CD4-positive, alpha-beta memory T cell (primary cell): ENCODE measurements at regions not wholly inside any gene's neighbourhood (a gene's known extent, or its start where the extent isn't known, plus 50 kb on each side); places are given as distances from the start of the nearest gene placed in this dataset.

ENCODE experiments used
- CTCF ChIA-PET: fragments of 350-600 bp; sonication (Branson Sonifier 250); formaldehyde crosslinking; loops from one replicate; lab custom pipeline; 2021; ENCODE audit warnings: inconsistent platforms; ENCODE audit not compliant: partially characterized antibody; lab: Charles Lee
- POLR2A ChIA-PET: fragments of 350-600 bp; sonication (Branson Sonifier 250); formaldehyde crosslinking; loops from one replicate; lab custom pipeline; 2021; ENCODE audit not compliant: partially characterized antibody; lab: Charles Lee
- DNase-seq, 5 donors: peaks; one replicate each; pipeline versions ENCODE4 v3.0.0 to v3.0.0-alpha.2; 2020 to 2022; ENCODE audit warnings: mixed read lengths in 1 of 5
- H3K27ac ChIP-seq: one replicate; pipeline ENCODE4 v1.7.0; 2013; ENCODE audit warnings: low read depth, low read length
- H3K27me3 ChIP-seq: 2 replicates; pipeline ENCODE4 v1.7.0; 2013; ENCODE audit warnings: mild to moderate bottlenecking, low read length, moderate library complexity; ENCODE audit not compliant: insufficient read depth
- H3K36me3 ChIP-seq: 2 replicates; pipeline ENCODE4 v1.7.0; 2013; ENCODE audit warnings: mild to moderate bottlenecking, low read length, moderate library complexity; ENCODE audit not compliant: insufficient read depth
- H3K4me1 ChIP-seq: 2 replicates; pipeline ENCODE4 v1.7.0; 2013; ENCODE audit warnings: mild to moderate bottlenecking, low read length, moderate library complexity; ENCODE audit not compliant: insufficient read depth
- H3K4me3 ChIP-seq, 2 donors: one replicate each; pipeline ENCODE4 v1.7.0; 2013; ENCODE audit warnings: low read length in 2 of 2, mild to moderate bottlenecking in 1 of 2
- H3K9me3 ChIP-seq, 2 donors: one replicate each; pipeline ENCODE4 v1.7.0; 2013; ENCODE audit warnings: low read length in 2 of 2, control low read depth in 1 of 2; ENCODE audit not compliant: control insufficient read depth in 1 of 2
- H3K27ac Mint-ChIP-seq, 7 donors: one replicate each; pipeline ENCODE4 v1.8.0; 2020 to 2021; ENCODE audit warnings: mixed read lengths in 7 of 7, mild to moderate bottlenecking in 6 of 7, inconsistent platforms in 3 of 7, moderate library complexity in 3 of 7
- H3K27me3 Mint-ChIP-seq, 2 donors: one replicate each; pipeline ENCODE4 v1.8.0; 2020 to 2021; ENCODE audit warnings: mixed read lengths in 2 of 2
- H3K36me3 Mint-ChIP-seq, 2 donors: one replicate each; pipeline ENCODE4 v1.8.0; 2020 to 2021; ENCODE audit warnings: mixed read lengths in 2 of 2, inconsistent platforms in 1 of 2, mild to moderate bottlenecking in 1 of 2
- H3K4me1 Mint-ChIP-seq, 4 donors: one replicate each; pipeline ENCODE4 v1.8.0; 2020 to 2021; ENCODE audit warnings: mixed read lengths in 4 of 4, mild to moderate bottlenecking in 1 of 4
- H3K4me3 Mint-ChIP-seq, 8 donors: one replicate each; pipeline ENCODE4 v1.8.0; 2020 to 2021; ENCODE audit warnings: mixed read lengths in 8 of 8, mild to moderate bottlenecking in 7 of 8, moderate library complexity in 6 of 8, inconsistent platforms in 3 of 8
- H3K9me3 Mint-ChIP-seq, 8 donors: one replicate each; pipeline ENCODE4 v1.8.0; 2020 to 2021; ENCODE audit warnings: mixed read lengths in 8 of 8, mild to moderate bottlenecking in 5 of 8, inconsistent platforms in 3 of 8, moderate library complexity in 1 of 8
- intact Hi-C: fragments of 100-400 bp; cut with micrococcal nuclease; formaldehyde crosslinking; loops from one replicate; pipeline ENCODE4 v1.15.1; 2023

- POLR2A ChIA-PET: no interaction called here
- Histone ChIP-seq H3K4me3 (no peak overlapping the region), H3K4me1 (no peaks in the 10 kb centered on the region), H3K27me3 (no peaks in the 10 kb centered on the region), H3K9me3 (no peaks in the 10 kb centered on the region), H3K36me3 (no peaks in the 10 kb centered on the region), H3K27ac (no peak overlapping the region)
- DNase-seq: no peak
- no peak overlapping the region for H3K4me3 Mint-ChIP-seq
- H3K4me1 Mint-ChIP-seq: peaks cover 0 to 5% (median 2%) of the 10 kb centered on the region in 4 donors
- no peaks in the 10 kb centered on the region for H3K27me3 Mint-ChIP-seq
- intact Hi-C loops: no loop called here
- no peak overlapping the region for H3K27ac Mint-ChIP-seq
- H3K36me3 Mint-ChIP-seq: peaks cover 0 to 2% of the 10 kb centered on the region in 2 donors
- H3K9me3 Mint-ChIP-seq: peaks cover 0 to 17% (median 7%) of the 10 kb centered on the region in 8 donors
- CTCF ChIA-PET: no interaction called here
These were observed 159.1 kb downstream of the YIPF5 start for GRCh38 chr5:144011388-144011787.

GRCh38 chr5:144013816-144014215 lies 156.6 kb downstream of the YIPF5 start:
- CTCF ChIA-PET: interaction anchor here (1.2 kb wide), 1 partner anchor 8 kb away, joined by 4 read pairs; no protein-coding TSS in a partner anchor
- Mint-ChIP-seq H3K4me1 (peaks cover 0 to 5% (median 2%) of the 10 kb centered on the region in 4 donors), H3K4me3 (no peak overlapping the region), H3K27me3 (no peaks in the 10 kb centered on the region), H3K9me3 (peaks cover 0 to 17% (median 7%) of the 10 kb centered on the region in 8 donors), H3K27ac (no peak overlapping the region), H3K36me3 (peaks cover 0 to 2% of the 10 kb centered on the region in 2 donors)
- Histone ChIP-seq H3K36me3 (no peaks in the 10 kb centered on the region), H3K27me3 (no peaks in the 10 kb centered on the region), H3K4me1 (no peaks in the 10 kb centered on the region), H3K9me3 (no peaks in the 10 kb centered on the region), H3K4me3 (no peak overlapping the region), H3K27ac (no peak overlapping the region)
- POLR2A ChIA-PET: no interaction called here
- no peak for DNase-seq
- intact Hi-C loops: no loop called here

GRCh38 chr5:144015961-144016360 lies 154.5 kb downstream of the YIPF5 start:
- Mint-ChIP-seq H3K4me3 (no peak overlapping the region), H3K9me3 (peaks cover 3 to 24% (median 8%) of the 10 kb centered on the region in 8 donors), H3K27me3 (peaks cover 0 to 2% of the 10 kb centered on the region in 2 donors), H3K4me1 (peaks cover 0 to 5% (median 2%) of the 10 kb centered on the region in 4 donors), H3K36me3 (peaks cover 4 to 5% of the 10 kb centered on the region in 2 donors), H3K27ac (no peak overlapping the region)
- H3K27ac ChIP-seq: no peak overlapping the region
- H3K4me3 ChIP-seq: no peak overlapping the region
- no peaks in the 10 kb centered on the region for H3K9me3 ChIP-seq
- CTCF ChIA-PET: no interaction called here
- no peaks in the 10 kb centered on the region for H3K4me1 ChIP-seq
- POLR2A ChIA-PET: no interaction called here
- no peak for DNase-seq
- intact Hi-C loops: no loop called here
- H3K36me3 ChIP-seq: no peaks in the 10 kb centered on the region
- no peaks in the 10 kb centered on the region for H3K27me3 ChIP-seq

- no peak for DNase-seq
- Mint-ChIP-seq H3K4me1 (peaks cover 0 to 5% (median 2%) of the 10 kb centered on the region in 4 donors), H3K36me3 (peaks cover 4 to 5% of the 10 kb centered on the region in 2 donors), H3K27me3 (peaks cover 0 to 2% of the 10 kb centered on the region in 2 donors), H3K4me3 (no peak overlapping the region), H3K27ac (no peak overlapping the region), H3K9me3 (peaks cover 3 to 35% (median 13%) of the 10 kb centered on the region in 8 donors)
- ChIA-PET CTCF (no interaction called here), POLR2A (no interaction called here)
- no peaks in the 10 kb centered on the region for H3K27me3 ChIP-seq
- H3K9me3 ChIP-seq: no peaks in the 10 kb centered on the region
- H3K36me3 ChIP-seq: no peaks in the 10 kb centered on the region
- H3K4me3 ChIP-seq: no peak overlapping the region
- H3K4me1 ChIP-seq: no peaks in the 10 kb centered on the region
- H3K27ac ChIP-seq: no peak overlapping the region
- intact Hi-C loops: no loop called here
These were observed 153.3 kb downstream of the YIPF5 start for GRCh38 chr5:144017119-144017518.

- ChIA-PET POLR2A (no interaction called here), CTCF (no interaction called here)
- Histone ChIP-seq H3K4me3 (no peak overlapping the region), H3K27ac (no peak overlapping the region), H3K4me1 (no peaks in the 10 kb centered on the region), H3K36me3 (no peaks in the 10 kb centered on the region), H3K27me3 (no peaks in the 10 kb centered on the region), H3K9me3 (no peaks in the 10 kb centered on the region)
- intact Hi-C loops: no loop called here
- Mint-ChIP-seq H3K36me3 (peaks cover 4 to 5% of the 10 kb centered on the region in 2 donors), H3K27me3 (peaks cover 0 to 2% of the 10 kb centered on the region in 2 donors), H3K4me3 (no peak overlapping the region), H3K4me1 (peaks cover 0 to 5% (median 2%) of the 10 kb centered on the region in 4 donors), H3K9me3 (peaks cover 3 to 40% (median 18%) of the 10 kb centered on the region in 8 donors), H3K27ac (no peak overlapping the region)
- DNase-seq: no peak
These were observed 152.8 kb downstream of the YIPF5 start for GRCh38 chr5:144017631-144018030.

GRCh38 chr5:144024090-144024489 lies 146.4 kb downstream of the YIPF5 start:
- H3K4me3 ChIP-seq: no peak overlapping the region
- Mint-ChIP-seq H3K4me1 (no peaks in the 10 kb centered on the region), H3K9me3 (peaks cover 0 to 26% (median 16%) of the 10 kb centered on the region in 8 donors), H3K27ac (no peak overlapping the region), H3K4me3 (no peak overlapping the region), H3K27me3 (peaks cover 0 to 6% of the 10 kb centered on the region in 2 donors), H3K36me3 (peaks cover 2 to 5% of the 10 kb centered on the region in 2 donors)
- ChIA-PET POLR2A (no interaction called here), CTCF (no interaction called here)
- intact Hi-C loops: no loop called here
- no peaks in the 10 kb centered on the region for H3K9me3 ChIP-seq
- H3K4me1 ChIP-seq: no peaks in the 10 kb centered on the region
- H3K27me3 ChIP-seq: no peaks in the 10 kb centered on the region
- no peak overlapping the region for H3K27ac ChIP-seq
- H3K36me3 ChIP-seq: no peaks in the 10 kb centered on the region
- DNase-seq: no peak

GRCh38 chr5:144024545-144024944 lies 145.9 kb downstream of the YIPF5 start:
- ChIA-PET POLR2A (no interaction called here), CTCF (no interaction called here)
- H3K27me3 Mint-ChIP-seq: peaks cover 0 to 6% of the 10 kb centered on the region in 2 donors
- H3K27ac Mint-ChIP-seq: no peak overlapping the region
- no peak for DNase-seq
- H3K9me3 Mint-ChIP-seq: peaks cover 0 to 26% (median 16%) of the 10 kb centered on the region in 8 donors
- H3K36me3 Mint-ChIP-seq: peaks cover 2 to 5% of the 10 kb centered on the region in 2 donors
- H3K27me3 ChIP-seq: no peaks in the 10 kb centered on the region
- H3K4me3 ChIP-seq: no peak overlapping the region
- H3K4me1 ChIP-seq: no peaks in the 10 kb centered on the region
- intact Hi-C loops: no loop called here
- H3K9me3 ChIP-seq: no peaks in the 10 kb centered on the region
- H3K27ac ChIP-seq: no peak overlapping the region
- H3K36me3 ChIP-seq: no peaks in the 10 kb centered on the region
- H3K4me1 Mint-ChIP-seq: no peaks in the 10 kb centered on the region
- H3K4me3 Mint-ChIP-seq: no peak overlapping the region
